ENCODE measurements at regions not wholly inside any gene's neighbourhood (a gene's known extent, or its start where the extent isn't known, plus 50 kb on each side); places are given as distances from the start of the nearest gene placed in this dataset.

DNA sequence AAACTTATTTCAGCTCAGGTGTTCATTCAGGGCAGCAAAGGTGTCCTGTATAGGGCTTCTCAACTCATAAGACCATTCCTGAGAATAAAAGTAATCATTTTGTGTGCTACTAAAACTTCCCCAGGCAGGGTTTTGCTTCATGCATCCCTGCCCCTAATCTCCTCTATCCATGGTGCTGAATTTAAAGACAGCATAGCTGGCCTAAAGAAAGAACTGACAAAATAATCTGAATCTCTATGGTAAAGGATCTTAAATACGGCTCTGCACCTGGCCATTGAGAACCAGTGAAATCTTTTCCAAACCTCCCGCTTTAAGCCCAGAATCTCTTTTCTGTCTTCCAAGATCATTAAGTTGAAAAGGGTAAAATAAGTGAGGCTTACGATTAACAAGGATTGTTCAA lies 292.1 kb upstream of the KLHL29 start:
- TF ChIP-seq, protein P1, sequence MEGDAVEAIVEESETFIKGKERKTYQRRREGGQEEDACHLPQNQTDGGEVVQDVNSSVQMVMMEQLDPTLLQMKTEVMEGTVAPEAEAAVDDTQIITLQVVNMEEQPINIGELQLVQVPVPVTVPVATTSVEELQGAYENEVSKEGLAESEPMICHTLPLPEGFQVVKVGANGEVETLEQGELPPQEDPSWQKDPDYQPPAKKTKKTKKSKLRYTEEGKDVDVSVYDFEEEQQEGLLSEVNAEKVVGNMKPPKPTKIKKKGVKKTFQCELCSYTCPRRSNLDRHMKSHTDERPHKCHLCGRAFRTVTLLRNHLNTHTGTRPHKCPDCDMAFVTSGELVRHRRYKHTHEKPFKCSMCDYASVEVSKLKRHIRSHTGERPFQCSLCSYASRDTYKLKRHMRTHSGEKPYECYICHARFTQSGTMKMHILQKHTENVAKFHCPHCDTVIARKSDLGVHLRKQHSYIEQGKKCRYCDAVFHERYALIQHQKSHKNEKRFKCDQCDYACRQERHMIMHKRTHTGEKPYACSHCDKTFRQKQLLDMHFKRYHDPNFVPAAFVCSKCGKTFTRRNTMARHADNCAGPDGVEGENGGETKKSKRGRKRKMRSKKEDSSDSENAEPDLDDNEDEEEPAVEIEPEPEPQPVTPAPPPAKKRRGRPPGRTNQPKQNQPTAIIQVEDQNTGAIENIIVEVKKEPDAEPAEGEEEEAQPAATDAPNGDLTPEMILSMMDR (IDR thresholded peaks at IDR 0.05) = no peak
- TF ChIP-seq POLR2A (IDR thresholded peaks at IDR 0.05) = no peak

Measured in testis (tissue), 2 donors.